Endothelial cell of umbilical vein (primary cell): ENCODE measurements at regions not wholly inside any gene's neighbourhood (a gene's known extent, or its start where the extent isn't known, plus 50 kb on each side); places are given as distances from the start of the nearest gene placed in this dataset.

Source experiments
- CTCF ChIP-seq, 2 donors: IDR thresholded peaks; 1 replicate in 1 of 2; 2 replicates in 1 of 2; pipeline ENCODE4 v1.5.1; 2011; ENCODE audit warnings: low read length in 2 of 2, mild to moderate bottlenecking in 2 of 2, moderate library complexity in 2 of 2, control low read depth in 1 of 2, inconsistent platforms in 1 of 2, low read depth in 1 of 2; ENCODE audit not compliant: insufficient read depth in 1 of 2; ENCODE audit errors: extremely low read depth in 1 of 2
- FOS ChIP-seq: IDR thresholded peaks from 2 replicates; pipeline ENCODE4 v1.6.1; 2011; ENCODE audit warnings: mild to moderate bottlenecking, low read length, moderate library complexity, borderline replicate concordance; ENCODE audit not compliant: insufficient read depth
- TF ChIP-seq, protein P1 (sequence below): IDR thresholded peaks from 2 replicates; pipeline ENCODE4 v1.6.1; 2011; ENCODE audit not compliant: insufficient read depth, insufficient read length

DNA sequence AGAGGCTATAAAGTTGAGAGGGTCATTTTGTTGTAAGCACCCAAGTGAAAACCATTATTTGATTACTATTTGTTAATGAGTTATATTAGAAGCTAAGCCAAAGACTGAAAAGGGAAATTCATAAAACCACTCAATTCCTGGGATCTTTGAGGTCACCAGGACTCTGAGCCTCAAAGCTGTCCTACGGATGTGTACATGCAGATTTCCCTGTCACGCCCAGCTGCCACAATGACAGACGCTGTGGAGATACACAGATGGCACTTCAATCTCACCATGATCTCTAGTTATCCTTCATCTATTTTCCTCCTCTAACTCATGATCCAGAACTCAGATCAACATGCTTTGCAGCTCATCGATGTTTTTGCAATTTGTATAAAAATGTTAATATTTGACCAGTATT lies 403.5 kb upstream of the MIR17HG start:
- TF ChIP-seq CTCF (IDR thresholded peaks at IDR 0.05; ENCODE audit: extremely low read depth in 1 of 2, insufficient read depth in 1 of 2, low read depth in 1 of 2, low read length in 2 of 2) (no peak), FOS (no peak)
- TF ChIP-seq, protein P1, sequence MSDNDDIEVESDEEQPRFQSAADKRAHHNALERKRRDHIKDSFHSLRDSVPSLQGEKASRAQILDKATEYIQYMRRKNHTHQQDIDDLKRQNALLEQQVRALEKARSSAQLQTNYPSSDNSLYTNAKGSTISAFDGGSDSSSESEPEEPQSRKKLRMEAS = no peak
